GM23338 (cell line): ENCODE measurements at regions not wholly inside any gene's neighbourhood (a gene's known extent, or its start where the extent isn't known, plus 50 kb on each side); places are given as distances from the start of the nearest gene placed in this dataset.

Experiments used
- ATAC-seq: fragments of 200-7000 bp; cut with Tn5 transposase; 3 replicates; pipeline ENCODE4 v1.9.1; 2020
- DNase-seq: peaks from one replicate; pipeline ENCODE4 v3.0.0-alpha.2; 2015; ENCODE audit warnings: low spot score
- H2AFZ ChIP-seq: fragments of 200-600 bp; sonication (generic); 2 replicates; pipeline ENCODE4 v1.8.0; 2016; ENCODE audit warnings: antibody characterized with exemption, mild to moderate bottlenecking, moderate library complexity
- H3F3A ChIP-seq: fragments of 200-600 bp; sonication (generic); replicated peaks from 2 replicates; pipeline ENCODE4 v1.8.0; 2017; ENCODE audit warnings: antibody characterized with exemption, mixed run types, low read depth
- H3K27ac ChIP-seq: fragments of 200-600 bp; sonication (generic); 2 replicates; pipeline ENCODE4 v1.6.1; 2016; ENCODE audit warnings: low read depth
- H3K27me3 ChIP-seq: fragments of 200-600 bp; sonication (generic); 2 replicates; pipeline ENCODE4 v1.8.0; 2016; ENCODE audit warnings: mild to moderate bottlenecking, mixed run types, moderate library complexity; ENCODE audit not compliant: insufficient read depth
- H3K36me3 ChIP-seq: fragments of 200-600 bp; sonication (generic); 2 replicates; pipeline ENCODE4 v1.8.0; 2016; ENCODE audit warnings: mild to moderate bottlenecking; ENCODE audit not compliant: insufficient read depth
- H3K4me1 ChIP-seq: fragments of 200-600 bp; sonication (generic); 2 replicates; pipeline ENCODE4 v1.8.0; 2016; ENCODE audit warnings: mild to moderate bottlenecking, moderate library complexity; ENCODE audit not compliant: insufficient read depth
- H3K4me2 ChIP-seq: fragments of 200-600 bp; sonication (generic); 2 replicates; pipeline ENCODE4 v1.7.1; 2017; ENCODE audit warnings: mixed run types
- H3K4me3 ChIP-seq: fragments of 200-600 bp; sonication (generic); 2 replicates; pipeline ENCODE4 v1.6.1; 2016; ENCODE audit warnings: mixed run types
- H3K79me2 ChIP-seq: fragments of 200-600 bp; sonication (generic); replicated peaks from 2 replicates; pipeline ENCODE4 v1.8.0; 2017; ENCODE audit warnings: mild to moderate bottlenecking; ENCODE audit not compliant: insufficient read depth
- H3K9me2 ChIP-seq: fragments of 200-600 bp; sonication (generic); 2 replicates; pipeline ENCODE4 v1.8.0; 2017; ENCODE audit not compliant: insufficient read depth
- H4K20me1 ChIP-seq: fragments of 200-600 bp; sonication (generic); replicated peaks from 2 replicates; pipeline ENCODE4 v1.8.0; 2017; ENCODE audit warnings: mild to moderate bottlenecking; ENCODE audit not compliant: insufficient read depth
- H3K27ac Mint-ChIP-seq: 2 replicates; pipeline ENCODE4 v1.8.0; 2020; ENCODE audit warnings: inconsistent platforms, mild to moderate bottlenecking, moderate library complexity, mixed read lengths
- H3K27me3 Mint-ChIP-seq: 3 replicates; pipeline ENCODE4 v1.8.0; 2022; ENCODE audit warnings: low read depth, mild to moderate bottlenecking, moderate library complexity, mixed read lengths, inconsistent platforms; ENCODE audit not compliant: insufficient read depth, poor library complexity
- H3K36me3 Mint-ChIP-seq: 3 replicates; pipeline ENCODE4 v1.8.0; 2021; ENCODE audit warnings: low read depth, mild to moderate bottlenecking, inconsistent platforms, moderate library complexity, mixed read lengths
- H3K4me1 Mint-ChIP-seq: 3 replicates; pipeline ENCODE4 v1.8.0; 2020; ENCODE audit warnings: mild to moderate bottlenecking, inconsistent platforms, mixed read lengths
- H3K4me3 Mint-ChIP-seq: 3 replicates; pipeline ENCODE4 v1.8.0; 2021; ENCODE audit warnings: moderate library complexity, mild to moderate bottlenecking, inconsistent platforms, mixed read lengths
- H3K9me3 Mint-ChIP-seq: 3 replicates; pipeline ENCODE4 v1.8.0; 2020; ENCODE audit warnings: moderate library complexity, mild to moderate bottlenecking, inconsistent platforms, mixed read lengths
- CREB1 ChIP-seq: fragments of 250-450 bp; sonication (Bioruptor Pico); IDR thresholded peaks from 2 replicates; pipeline ENCODE4 v1.5.0; 2020; ENCODE audit warnings: low read depth, mild to moderate bottlenecking, moderate library complexity
- EZH2phosphoT487 ChIP-seq: fragments of 200-600 bp; sonication (generic); IDR thresholded peaks from one replicate; pipeline ENCODE4 v1.8.1; 2018; ENCODE audit warnings: antibody characterized with exemption; ENCODE audit not compliant: unreplicated experiment
- JUNB ChIP-seq: IDR thresholded peaks from one replicate; pipeline ENCODE4 v1.6.1; 2016; ENCODE audit warnings: antibody characterized with exemption; ENCODE audit not compliant: unreplicated experiment
- NANOG ChIP-seq: IDR thresholded peaks from 2 replicates; pipeline ENCODE4 v1.6.1; 2016; ENCODE audit warnings: antibody characterized with exemption, borderline replicate concordance
- POLR2AphosphoS5 ChIP-seq: IDR thresholded peaks from 2 replicates; pipeline ENCODE4 v1.6.1; 2016; ENCODE audit warnings: antibody characterized with exemption, low read depth
- REST ChIP-seq: IDR thresholded peaks from one replicate; pipeline ENCODE4 v1.6.1; 2018; ENCODE audit warnings: antibody characterized with exemption; ENCODE audit not compliant: unreplicated experiment
- STAT1 ChIP-seq: IDR thresholded peaks from one replicate; pipeline ENCODE4 v1.6.1; 2016; ENCODE audit warnings: antibody characterized with exemption; ENCODE audit not compliant: unreplicated experiment
- TF ChIP-seq, protein P1 (sequence below), 2 experiments: fragments of 200-600 bp in 1 of 2; sonication (generic) in 1 of 2; conservative IDR thresholded peaks; 2 replicates each; pipeline versions ENCODE4 v1.5.1 to v1.6.1; 2016 to 2017; ENCODE audit warnings: antibody characterized with exemption in 2 of 2, low read depth in 2 of 2, mild to moderate bottlenecking in 2 of 2, moderate library complexity in 1 of 2

DNA sequence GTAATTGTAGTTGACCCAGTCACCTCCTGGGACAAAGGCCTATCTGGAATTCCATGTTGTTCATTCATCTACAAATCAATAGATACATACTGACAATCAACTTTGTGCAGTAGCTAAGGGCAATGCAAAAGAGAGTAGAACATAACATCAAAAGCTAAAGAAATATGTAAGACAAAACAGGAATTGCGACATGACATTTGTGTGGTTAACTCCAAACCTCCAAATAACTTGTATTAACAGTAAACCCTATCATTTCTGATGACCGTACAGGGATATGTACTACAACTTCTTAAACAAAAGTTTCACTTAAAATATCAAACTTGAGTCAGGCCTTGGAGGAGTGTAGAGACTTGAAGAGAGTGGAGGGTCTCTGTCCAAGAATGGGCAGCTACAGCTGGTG is 317.6 kb downstream of the SPATA17 start (continued):
- TF ChIP-seq REST (no peak), CREB1 (CRISPR knock-in tag) (no peak), POLR2AphosphoS5 (no peak), NANOG (no peak), JUNB (no peak)
- TF ChIP-seq, protein P1, sequence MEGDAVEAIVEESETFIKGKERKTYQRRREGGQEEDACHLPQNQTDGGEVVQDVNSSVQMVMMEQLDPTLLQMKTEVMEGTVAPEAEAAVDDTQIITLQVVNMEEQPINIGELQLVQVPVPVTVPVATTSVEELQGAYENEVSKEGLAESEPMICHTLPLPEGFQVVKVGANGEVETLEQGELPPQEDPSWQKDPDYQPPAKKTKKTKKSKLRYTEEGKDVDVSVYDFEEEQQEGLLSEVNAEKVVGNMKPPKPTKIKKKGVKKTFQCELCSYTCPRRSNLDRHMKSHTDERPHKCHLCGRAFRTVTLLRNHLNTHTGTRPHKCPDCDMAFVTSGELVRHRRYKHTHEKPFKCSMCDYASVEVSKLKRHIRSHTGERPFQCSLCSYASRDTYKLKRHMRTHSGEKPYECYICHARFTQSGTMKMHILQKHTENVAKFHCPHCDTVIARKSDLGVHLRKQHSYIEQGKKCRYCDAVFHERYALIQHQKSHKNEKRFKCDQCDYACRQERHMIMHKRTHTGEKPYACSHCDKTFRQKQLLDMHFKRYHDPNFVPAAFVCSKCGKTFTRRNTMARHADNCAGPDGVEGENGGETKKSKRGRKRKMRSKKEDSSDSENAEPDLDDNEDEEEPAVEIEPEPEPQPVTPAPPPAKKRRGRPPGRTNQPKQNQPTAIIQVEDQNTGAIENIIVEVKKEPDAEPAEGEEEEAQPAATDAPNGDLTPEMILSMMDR (conservative IDR thresholded peaks at IDR 0.05; ENCODE audit: low read depth in 2 of 2), result no peak

DNA sequence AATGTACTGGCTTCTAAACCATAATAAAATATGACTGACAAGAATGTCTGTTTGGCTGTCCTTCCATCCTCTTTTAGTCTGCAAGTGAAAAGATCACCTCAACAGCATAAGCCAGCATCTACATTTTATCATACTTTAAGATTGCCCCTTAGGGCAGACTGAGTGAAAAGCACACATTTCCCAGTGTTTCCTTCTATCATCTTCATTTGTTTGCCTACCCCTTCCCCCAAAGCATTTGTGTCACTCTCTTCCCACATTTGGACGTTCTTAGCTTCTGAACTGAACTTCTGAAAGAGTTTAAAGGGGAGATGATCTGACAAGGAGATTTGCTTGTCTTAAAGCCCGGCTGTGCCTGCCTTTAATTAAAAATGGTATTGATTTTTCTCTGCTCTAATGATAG is 322.2 kb downstream of the SPATA17 start:
- no peak overlapping the region for H3K27ac Mint-ChIP-seq

More for the DNA sequence above, 322.2 kb downstream of the SPATA17 start:
- H3K27me3 Mint-ChIP-seq, result peaks cover 1% of the 10 kb centered on the region
- Histone ChIP-seq H3K4me2 (no peak overlapping the region), H3F3A (no peaks in the 10 kb centered on the region), H3K36me3 (no peaks in the 10 kb centered on the region), H2AFZ (no peak overlapping the region), H3K27me3 (no peaks in the 10 kb centered on the region), H3K9me2 (no peaks in the 10 kb centered on the region; the same call in 1 of the 2 replicates), H3K79me2 (no peaks in the 10 kb centered on the region), H3K4me3 (no peak overlapping the region), H4K20me1 (no peaks in the 10 kb centered on the region), H3K4me1 (no peaks in the 10 kb centered on the region), H3K27ac (no peak overlapping the region)
- ATAC-seq (no peak), DNase-seq (no peak)
- H3K4me1 Mint-ChIP-seq, result peaks cover 4% of the 10 kb centered on the region
- no peaks in the 10 kb centered on the region for H3K36me3 Mint-ChIP-seq
- TF ChIP-seq EZH2phosphoT487 (no peak), NANOG (no peak), POLR2AphosphoS5 (no peak), STAT1 (no peak)
- TF ChIP-seq, protein P1 (conservative IDR thresholded peaks at IDR 0.05; ENCODE audit: low read depth in 2 of 2), result no peak
- no peak overlapping the region for H3K4me3 Mint-ChIP-seq
- H3K9me3 Mint-ChIP-seq, result no peaks in the 10 kb centered on the region; the same call in 2 of the 3 replicates
